ENCODE measurements at regions not wholly inside any gene's neighbourhood (a gene's known extent, or its start where the extent isn't known, plus 50 kb on each side); places are given as distances from the start of the nearest gene placed in this dataset.

GRCh38 chr2:67833632-67834031 is 229.2 kb downstream of the C1D start:
- H3K9me3 ChIP-seq (ENCODE audit: severe bottlenecking): peaks cover 3% of the 10 kb centered on the region
- no peak overlapping the region for H3K4me3 ChIP-seq (ENCODE audit: low read depth, low read length)
- no peak overlapping the region for H3K27ac ChIP-seq
- no peaks in the 10 kb centered on the region for H3K36me3 ChIP-seq
- TF ChIP-seq CTCF (IDR thresholded peaks at IDR 0.05; ENCODE audit: low read depth, low read length): no peak
- DNase-seq: no peak
- peaks cover 90% of the 10 kb centered on the region for H3K27me3 ChIP-seq (ENCODE audit: insufficient read depth, low read depth, severe bottlenecking)

- DNase-seq: no peak
- H3K27ac ChIP-seq: no peak overlapping the region
- no peaks in the 10 kb centered on the region for H3K36me3 ChIP-seq
- no peak for TF ChIP-seq CTCF (IDR thresholded peaks at IDR 0.05; ENCODE audit: low read depth, low read length)
- no peak overlapping the region for H3K4me3 ChIP-seq (ENCODE audit: low read depth, low read length)
- H3K9me3 ChIP-seq (ENCODE audit: severe bottlenecking): peaks cover 1% of the 10 kb centered on the region
- peaks cover 87% of the 10 kb centered on the region for H3K27me3 ChIP-seq (ENCODE audit: insufficient read depth, low read depth, severe bottlenecking)
These were observed 228.3 kb downstream of the C1D start for GRCh38 chr2:67834482-67834881.

GRCh38 chr2:67835266-67835665 is 227.5 kb downstream of the C1D start:
- no peak overlapping the region for H3K4me3 ChIP-seq (ENCODE audit: low read depth, low read length)
- no peak for DNase-seq
- H3K9me3 ChIP-seq (ENCODE audit: severe bottlenecking): no peaks in the 10 kb centered on the region
- H3K27ac ChIP-seq: no peak overlapping the region
- H3K27me3 ChIP-seq (ENCODE audit: insufficient read depth, low read depth, severe bottlenecking): peaks cover 81% of the 10 kb centered on the region
- TF ChIP-seq CTCF (IDR thresholded peaks at IDR 0.05; ENCODE audit: low read depth, low read length): no peak
- H3K36me3 ChIP-seq: no peaks in the 10 kb centered on the region

- peaks cover 76% of the 10 kb centered on the region for H3K27me3 ChIP-seq (ENCODE audit: insufficient read depth, low read depth, severe bottlenecking)
- no peak for TF ChIP-seq CTCF (IDR thresholded peaks at IDR 0.05; ENCODE audit: low read depth, low read length)
These were observed 225.9 kb downstream of the C1D start for GRCh38 chr2:67836866-67837265.

GRCh38 chr2:67838205-67838604 is 224.6 kb downstream of the C1D start:
- DNase-seq: no peak
- Histone ChIP-seq H3K27ac (no peak overlapping the region), H3K9me3 (ENCODE audit: severe bottlenecking) (no peaks in the 10 kb centered on the region), H3K36me3 (no peaks in the 10 kb centered on the region), H3K27me3 (ENCODE audit: insufficient read depth, low read depth, severe bottlenecking) (peaks cover 75% of the 10 kb centered on the region), H3K4me3 (ENCODE audit: low read depth, low read length) (no peak overlapping the region)
- no peak for TF ChIP-seq CTCF (IDR thresholded peaks at IDR 0.05; ENCODE audit: low read depth, low read length)

More at GRCh38 chr2:67836866-67837265, 225.9 kb downstream of the C1D start:
- Histone ChIP-seq H3K9me3 (ENCODE audit: severe bottlenecking) (no peaks in the 10 kb centered on the region), H3K4me3 (ENCODE audit: low read depth, low read length) (no peak overlapping the region), H3K27ac (no peak overlapping the region), H3K36me3 (no peaks in the 10 kb centered on the region)
- no peak for DNase-seq

- no peak for DNase-seq
- Histone ChIP-seq H3K4me3 (ENCODE audit: low read depth, low read length) (no peak overlapping the region), H3K36me3 (no peaks in the 10 kb centered on the region), H3K27ac (no peak overlapping the region), H3K27me3 (ENCODE audit: insufficient read depth, low read depth, severe bottlenecking) (peaks cover 71% of the 10 kb centered on the region), H3K9me3 (ENCODE audit: severe bottlenecking) (no peaks in the 10 kb centered on the region)
- TF ChIP-seq CTCF (IDR thresholded peaks at IDR 0.05; ENCODE audit: low read depth, low read length): no peak
These were observed 223.6 kb downstream of the C1D start for GRCh38 chr2:67839242-67839641.
